Stimulated activated CD8-positive, alpha-beta memory T cell treated with anti-CD3 and anti-CD28 coated beads, Interleukin-2, amount 100 ng/mL, for 1 hour (primary cell): ENCODE measurements at regions not wholly inside any gene's neighbourhood (a gene's known extent, or its start where the extent isn't known, plus 50 kb on each side); places are given as distances from the start of the nearest gene placed in this dataset.
A peak's percentile ranks its signal among the peaks of the same experiment; 100 is the strongest.
"Not testable (repeated sequence)": the region's sequence is repeated elsewhere in the genome, so short reads cannot be mapped to it uniquely, and the experiment has no call there.

ENCODE experiments used
- DNase-seq, 2 donors: peaks; one replicate each; pipeline ENCODE4 v3.0.0-alpha.2; 2020; ENCODE audit warnings: low read depth in 2 of 2

GRCh38 chr3:11739706-11740105 is 96.0 kb upstream of the VGLL4 start:
- DNase-seq: no peak

- DNase-seq: no peak
Measured at GRCh38 chr3:11739123-11739522, 95.4 kb upstream of the VGLL4 start.

DNA sequence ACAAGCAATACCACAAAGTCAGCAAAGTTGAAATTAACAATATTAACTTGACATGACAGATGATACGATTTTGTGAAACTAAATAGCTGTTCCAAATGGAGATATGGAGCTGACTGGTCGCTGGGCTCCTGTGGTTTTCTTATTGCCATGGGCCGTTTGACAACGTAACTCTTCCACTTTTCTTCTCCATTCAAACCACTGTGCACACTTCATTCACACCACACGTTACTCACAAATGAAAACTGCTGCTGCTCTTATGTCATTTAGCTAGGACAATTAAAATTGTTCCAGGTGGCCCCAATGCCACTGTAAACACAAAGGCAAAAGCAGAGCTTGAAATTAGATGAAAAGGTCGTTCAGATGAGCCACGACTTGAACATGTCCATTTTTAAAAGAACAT is 94.0 kb upstream of the VGLL4 start:
- DNase-seq: no peak

GRCh38 chr3:11736136-11736833 is 92.6 kb upstream of the VGLL4 start:
- no peak for DNase-seq

DNA sequence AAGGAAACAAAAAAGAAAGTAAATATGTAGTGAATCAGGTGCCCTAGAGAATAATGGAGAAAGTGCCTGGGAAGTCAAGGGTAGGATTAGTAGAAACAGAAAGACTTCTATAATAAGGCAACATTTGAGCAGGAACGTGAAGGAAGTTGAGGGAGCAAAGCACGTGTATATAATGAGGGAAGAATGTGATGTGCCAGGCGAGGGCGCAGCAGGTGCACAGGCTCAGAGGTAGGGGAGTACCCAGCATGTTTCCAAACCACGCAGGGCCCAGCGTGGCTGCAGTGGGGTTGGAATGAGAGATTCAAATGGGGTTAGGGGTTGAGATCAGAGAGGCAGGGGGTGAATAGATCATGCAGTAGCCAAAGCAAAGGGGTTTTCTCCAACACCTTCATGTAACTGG is 91.9 kb upstream of the VGLL4 start:
- DNase-seq: no peak

GRCh38 chr3:11735111-11735510 is 91.4 kb upstream of the VGLL4 start:
- not testable (repeated sequence) for DNase-seq

DNA sequence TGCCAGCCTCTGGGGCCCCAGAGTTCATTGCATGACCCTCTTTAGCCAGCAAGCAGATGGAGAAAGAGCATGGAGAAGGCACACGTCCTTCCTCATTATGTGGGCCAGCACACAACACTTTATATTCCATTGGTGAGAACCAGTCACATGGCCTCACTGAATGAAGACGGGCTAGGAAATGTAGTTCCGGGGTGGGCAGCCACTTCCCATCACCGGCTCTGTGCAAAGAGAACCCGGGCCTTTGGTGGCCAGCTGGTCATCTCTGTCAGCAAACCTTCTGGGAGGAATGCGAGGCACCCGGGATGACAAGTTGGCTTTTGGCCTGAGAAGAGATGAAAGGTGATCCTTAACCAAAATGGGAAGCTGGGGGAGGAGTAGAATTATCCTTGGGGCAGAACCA is 90.2 kb upstream of the VGLL4 start:
- no peak for DNase-seq

GRCh38 chr3:11727207-11727606 is 83.5 kb upstream of the VGLL4 start:
- no peak for DNase-seq

DNA sequence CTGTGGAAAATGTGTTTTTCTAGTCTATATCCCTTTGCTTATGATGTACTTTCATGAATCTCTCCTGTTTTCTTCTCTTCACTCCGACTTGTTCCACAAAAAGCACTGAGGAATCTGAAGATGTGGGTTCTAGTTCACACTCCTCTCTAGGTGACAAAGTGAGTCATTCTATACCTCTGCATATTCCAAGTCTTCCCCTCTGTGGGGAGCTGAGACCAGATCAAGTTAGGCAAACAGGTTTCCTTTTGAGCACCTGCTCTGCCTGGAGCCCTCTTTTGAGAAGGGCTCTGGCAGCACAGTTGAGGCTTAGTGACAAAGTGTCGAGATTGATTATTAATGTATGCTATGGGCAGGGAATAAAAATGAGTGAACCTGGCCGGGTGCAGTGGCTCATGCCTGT is 82.4 kb upstream of the VGLL4 start:
- no peak for DNase-seq

DNA sequence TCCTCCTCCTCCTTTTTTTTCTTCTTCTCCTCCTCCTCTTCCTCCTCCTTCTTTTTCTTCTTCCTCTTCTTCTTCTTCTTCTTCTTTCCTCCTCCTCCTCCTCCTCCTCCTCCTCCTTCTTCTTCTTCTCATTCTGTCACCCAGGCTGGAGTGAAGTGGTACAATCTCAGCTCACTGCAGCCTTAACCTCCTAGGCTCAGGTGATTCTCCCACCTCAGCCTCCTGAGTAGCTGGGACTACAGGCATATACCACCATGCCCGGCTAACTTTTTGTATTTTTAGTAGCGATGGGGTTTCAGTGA is 81.6 kb upstream of the VGLL4 start:
- DNase-seq: not testable (repeated sequence)

DNA sequence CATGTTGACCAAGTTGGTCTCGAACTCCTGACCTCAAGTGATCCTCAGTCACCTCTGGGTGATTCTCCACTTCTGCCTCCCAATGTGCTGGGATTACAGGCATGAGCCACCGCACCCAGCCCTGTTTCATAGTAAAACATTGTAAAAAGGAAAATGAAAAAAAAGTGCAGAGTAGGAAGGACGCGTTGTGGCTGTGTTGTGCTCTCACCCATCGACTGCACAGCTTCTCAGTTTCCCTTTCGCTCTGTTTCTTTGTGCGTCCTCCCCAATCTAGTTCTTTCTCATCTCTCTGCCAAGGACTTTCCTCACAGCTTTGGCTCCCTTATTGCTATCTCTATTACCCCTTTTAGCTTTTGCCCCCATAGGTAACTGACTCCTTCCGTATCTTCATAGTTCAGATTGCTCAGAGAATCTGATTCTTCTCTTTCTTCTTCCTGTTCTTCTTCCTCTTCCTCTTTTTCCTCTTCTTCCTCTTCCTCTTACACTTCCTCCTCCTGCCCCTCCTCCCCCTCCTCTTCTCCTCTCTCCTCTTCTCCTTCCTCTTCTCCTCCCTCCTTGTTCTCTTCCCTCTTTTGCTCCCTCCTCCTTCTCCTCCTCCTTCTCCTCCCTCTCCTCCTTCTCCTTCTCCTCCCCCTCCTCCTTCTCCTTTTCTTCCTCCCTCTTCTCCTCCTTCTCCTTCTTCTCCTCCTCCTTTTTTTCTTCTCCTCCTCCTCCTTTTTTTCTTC is 81.1 kb upstream of the VGLL4 start:
- no peak for DNase-seq

- no peak for DNase-seq
Measured at GRCh38 chr3:11721479-11721878, 77.8 kb upstream of the VGLL4 start.

GRCh38 chr3:11720917-11721411 is 77.2 kb upstream of the VGLL4 start:
- DNase-seq: no peak

- peak in 1 of 2 donors; percentile 9 for DNase-seq
Measured at GRCh38 chr3:11720304-11720898, 76.7 kb upstream of the VGLL4 start.

- peak; percentile 50 to 55 for DNase-seq
Measured at GRCh38 chr3:11719406-11720303, 75.9 kb upstream of the VGLL4 start.

DNA sequence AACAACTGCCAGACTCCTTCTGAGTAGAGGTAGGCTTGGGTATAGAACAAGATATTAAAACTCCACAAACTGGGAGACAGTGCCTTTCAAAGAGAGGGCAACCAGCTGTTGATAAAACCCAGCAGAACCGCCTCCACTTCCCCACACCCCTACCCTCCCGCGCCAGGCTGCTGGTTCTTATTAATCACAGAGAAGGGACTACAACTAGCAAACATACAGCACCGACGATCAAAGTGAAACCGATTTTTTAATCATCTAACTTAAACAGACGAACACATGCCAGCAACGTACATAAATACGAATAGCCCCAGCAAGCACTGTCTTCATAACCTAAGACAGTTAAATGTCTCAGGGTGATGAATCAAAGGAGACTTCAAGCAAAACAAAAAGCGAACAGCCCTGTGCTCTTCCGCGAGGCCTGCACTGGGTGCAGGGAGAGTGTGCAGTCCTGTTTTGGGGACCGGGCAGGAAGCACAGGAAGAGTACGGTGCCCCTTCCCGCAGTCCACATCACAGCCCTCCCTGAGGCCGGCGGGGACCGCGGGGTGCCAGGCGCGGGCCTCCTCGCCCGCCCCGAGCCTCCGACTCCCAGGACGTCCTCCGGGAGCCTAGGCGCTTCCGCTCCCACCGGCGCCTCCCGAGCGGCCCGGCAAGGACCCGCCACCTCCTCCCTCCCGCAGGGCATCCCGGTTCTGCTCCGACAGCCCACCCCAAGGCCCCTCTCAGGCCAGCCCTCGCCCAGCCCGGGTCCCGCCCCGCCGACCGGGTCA is 75.1 kb upstream of the VGLL4 start:
- peak in 1 of 2 donors; percentile 9 for DNase-seq

DNA sequence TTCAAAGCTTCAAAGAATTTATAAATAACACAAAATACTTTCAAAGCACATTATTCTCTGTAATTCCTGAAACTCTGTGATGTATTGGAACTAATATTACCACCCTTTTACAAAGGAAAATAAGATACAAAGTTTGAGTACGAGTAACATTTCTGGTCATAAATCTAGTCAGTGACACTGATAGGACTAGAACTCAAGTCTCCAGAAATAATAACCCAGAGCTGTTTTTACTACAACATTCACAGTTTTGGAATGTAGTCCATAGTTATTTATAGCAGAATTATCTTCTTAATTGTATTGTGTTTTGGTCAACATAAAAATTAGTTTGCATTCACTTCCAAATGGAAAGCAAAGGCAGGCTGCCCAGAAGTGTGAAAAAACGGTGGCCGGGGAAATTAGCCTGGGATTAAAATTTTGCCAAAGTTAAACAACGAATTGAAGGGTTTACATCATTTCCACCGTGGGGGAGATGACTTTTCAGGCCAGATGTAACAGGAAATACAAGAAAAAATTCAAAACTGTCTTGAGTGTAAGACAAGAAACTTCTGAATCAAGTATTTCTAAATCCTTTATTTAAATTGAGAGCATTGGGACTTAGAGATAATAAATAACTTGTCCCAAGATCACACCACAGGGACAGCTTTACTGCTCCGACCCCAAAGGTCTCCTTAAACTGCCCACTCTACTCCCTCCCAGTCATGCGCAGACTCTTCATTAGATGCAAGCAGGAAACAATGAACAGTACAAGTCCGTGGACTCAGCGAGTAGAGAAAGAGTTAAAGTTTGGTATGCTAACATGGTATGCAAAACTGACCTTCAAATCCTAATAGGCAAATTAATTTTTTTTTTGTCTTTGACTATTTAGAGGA is 74.3 kb upstream of the VGLL4 start:
- DNase-seq: no peak

DNA sequence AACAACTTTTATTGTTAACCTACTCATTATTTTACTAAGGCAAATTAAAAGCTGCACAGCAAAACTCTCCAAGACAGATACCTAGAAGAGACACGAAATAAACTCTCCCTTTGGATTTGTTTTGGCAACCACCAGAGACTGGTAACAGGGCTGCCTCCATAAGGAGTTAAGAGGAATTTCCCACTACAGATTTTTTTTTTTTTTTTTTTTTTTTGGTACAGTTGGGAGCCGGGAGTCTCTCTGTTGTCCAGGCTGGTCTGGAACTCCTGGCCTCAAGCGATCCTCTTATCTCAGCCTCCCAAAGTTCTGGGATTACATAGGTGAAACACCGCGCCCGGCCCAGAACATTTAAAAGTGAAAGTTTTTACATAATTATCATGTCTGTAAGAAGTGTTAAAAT is 73.6 kb upstream of the VGLL4 start:
- no peak for DNase-seq

DNA sequence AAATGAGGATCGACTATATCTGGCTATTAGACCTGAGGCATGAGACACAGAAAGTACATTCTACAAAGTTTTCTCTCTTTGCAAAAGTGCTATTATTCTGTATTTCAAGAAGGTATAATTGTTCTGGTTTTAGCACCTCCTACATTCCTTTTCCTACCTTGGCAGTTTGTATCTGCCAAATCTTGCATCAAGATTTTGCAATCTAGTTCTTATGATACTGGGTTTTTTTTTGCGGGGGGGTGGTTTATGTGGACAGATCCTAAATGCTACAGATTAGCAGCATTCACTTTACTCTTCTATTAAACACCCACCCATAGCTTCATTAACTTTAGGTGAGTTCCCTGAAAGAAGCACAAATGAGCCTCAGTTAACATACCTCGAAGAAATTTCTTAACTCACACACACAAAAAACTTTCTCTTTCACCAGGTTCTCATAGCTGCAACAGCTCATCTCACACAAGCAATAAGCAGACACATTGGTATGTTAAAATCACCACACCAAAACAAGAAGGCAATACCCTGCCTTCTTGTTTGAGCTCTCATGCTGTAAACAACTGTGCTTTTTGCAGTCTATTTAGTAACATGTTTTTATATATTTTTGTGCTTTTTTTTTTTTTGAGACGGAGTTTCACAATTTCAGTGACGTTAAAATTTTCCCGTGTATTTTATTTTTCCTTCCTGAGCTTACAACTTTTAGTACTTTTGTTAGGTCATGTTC is 73.0 kb upstream of the VGLL4 start:
- DNase-seq: no peak

DNA sequence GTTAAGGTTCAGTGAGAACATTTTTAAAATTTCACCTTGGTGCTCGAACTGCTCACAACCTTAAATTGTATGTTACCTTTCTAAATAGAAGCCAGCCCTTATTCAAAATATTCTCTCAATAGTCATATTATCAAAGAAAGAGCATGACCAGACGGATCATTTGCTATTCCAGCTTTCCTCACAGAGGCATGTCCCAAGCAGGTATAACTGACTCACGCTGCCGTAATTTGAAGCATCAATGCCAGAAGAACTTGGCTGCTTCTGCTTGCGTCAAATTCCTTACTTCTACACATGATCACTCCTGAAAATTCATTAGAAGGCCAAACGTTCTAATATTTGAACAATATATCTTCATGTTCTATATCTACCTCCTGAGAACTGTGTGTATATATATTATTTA is 69.5 kb upstream of the VGLL4 start:
- DNase-seq: no peak
